Right lobe of liver (tissue), 4 donors: ENCODE measurements at regions not wholly inside any gene's neighbourhood (a gene's known extent, or its start where the extent isn't known, plus 50 kb on each side); places are given as distances from the start of the nearest gene placed in this dataset.

Experiments
- POLR2A ChIP-seq: fragments of 450-650 bp; IDR thresholded peaks from one replicate; pipeline ENCODE4 v1.6.1; 2017; ENCODE audit warnings: antibody characterized with exemption, mild to moderate bottlenecking
- TF ChIP-seq, protein P1 (sequence below), 4 donors: fragments of 200-600 bp in 3 of 4; fragments of 450-650 bp in 1 of 4; IDR thresholded peaks; one replicate each; pipeline versions ENCODE4 v1.5.1 to v1.8.0; 2016 to 2022; ENCODE audit warnings: antibody characterized with exemption in 4 of 4, mild to moderate bottlenecking in 2 of 4
- donor health status: DM: no; HTN: no; CAD: no.
- donor health status: DM: no; HTN: no; CAD: no.
- donor health status: DM: no; HTN: yes; CAD: no.

DNA sequence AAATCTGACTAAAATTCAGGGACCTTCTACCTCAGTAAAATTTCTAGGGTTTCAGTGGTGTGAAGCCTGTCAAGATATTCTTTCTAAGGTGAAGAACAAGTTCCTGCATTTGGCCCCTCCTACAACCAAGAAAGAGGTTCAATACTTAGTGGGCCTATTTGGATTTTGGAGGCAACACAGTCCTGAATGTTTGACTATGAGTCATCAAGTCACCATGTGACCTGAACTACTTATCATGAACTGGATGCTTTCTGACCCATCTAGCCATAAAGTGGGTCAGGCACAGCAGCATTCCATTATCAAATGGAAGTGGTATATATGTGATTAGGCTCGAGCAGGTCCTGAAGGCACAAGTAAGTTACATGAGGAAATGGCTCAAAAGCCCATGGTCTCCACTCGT is 163.0 kb upstream of the IRS2 start:
- TF ChIP-seq, protein P1, sequence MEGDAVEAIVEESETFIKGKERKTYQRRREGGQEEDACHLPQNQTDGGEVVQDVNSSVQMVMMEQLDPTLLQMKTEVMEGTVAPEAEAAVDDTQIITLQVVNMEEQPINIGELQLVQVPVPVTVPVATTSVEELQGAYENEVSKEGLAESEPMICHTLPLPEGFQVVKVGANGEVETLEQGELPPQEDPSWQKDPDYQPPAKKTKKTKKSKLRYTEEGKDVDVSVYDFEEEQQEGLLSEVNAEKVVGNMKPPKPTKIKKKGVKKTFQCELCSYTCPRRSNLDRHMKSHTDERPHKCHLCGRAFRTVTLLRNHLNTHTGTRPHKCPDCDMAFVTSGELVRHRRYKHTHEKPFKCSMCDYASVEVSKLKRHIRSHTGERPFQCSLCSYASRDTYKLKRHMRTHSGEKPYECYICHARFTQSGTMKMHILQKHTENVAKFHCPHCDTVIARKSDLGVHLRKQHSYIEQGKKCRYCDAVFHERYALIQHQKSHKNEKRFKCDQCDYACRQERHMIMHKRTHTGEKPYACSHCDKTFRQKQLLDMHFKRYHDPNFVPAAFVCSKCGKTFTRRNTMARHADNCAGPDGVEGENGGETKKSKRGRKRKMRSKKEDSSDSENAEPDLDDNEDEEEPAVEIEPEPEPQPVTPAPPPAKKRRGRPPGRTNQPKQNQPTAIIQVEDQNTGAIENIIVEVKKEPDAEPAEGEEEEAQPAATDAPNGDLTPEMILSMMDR (IDR thresholded peaks at IDR 0.05) = no peak
- no peak for TF ChIP-seq POLR2A
